Kidney capillary endothelial cell (primary cell): ENCODE measurements at regions not wholly inside any gene's neighbourhood (a gene's known extent, or its start where the extent isn't known, plus 50 kb on each side); places are given as distances from the start of the nearest gene placed in this dataset.
"Not testable (repeated sequence)": the region's sequence is repeated elsewhere in the genome, so short reads cannot be mapped to it uniquely, and the experiment has no call there.

Experiments used
- DNase-seq: peaks from one replicate; pipeline ENCODE4 v3.0.0-alpha.2; 2018; ENCODE audit warnings: low spot score

GRCh38 chr11:96905663-96906062, 515.9 kb downstream of the JRKL start:
- no peak for DNase-seq

GRCh38 chr11:96906476-96906875, 516.7 kb downstream of the JRKL start:
- no peak for DNase-seq

- DNase-seq = no peak
Observed at GRCh38 chr11:96925862-96926261, 536.0 kb downstream of the JRKL start.

DNA sequence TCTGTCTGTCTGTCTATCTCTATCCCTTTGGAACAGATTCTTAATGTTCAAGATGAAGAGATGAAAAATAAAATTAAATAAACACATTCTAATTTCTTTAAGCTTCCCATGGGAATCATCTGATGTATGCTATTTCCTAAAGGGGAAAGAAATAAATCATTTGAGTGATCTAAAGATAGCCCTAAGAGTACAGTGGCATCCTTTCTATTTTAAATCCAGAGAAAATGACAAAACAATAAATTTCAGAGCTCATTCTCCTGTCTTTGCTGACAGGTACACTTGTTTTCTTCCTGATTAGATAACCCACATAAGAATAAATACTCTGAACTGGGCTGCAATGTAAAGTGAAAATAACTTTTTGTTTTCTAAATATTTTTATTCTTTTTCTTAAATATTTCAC, 550.4 kb downstream of the JRKL start:
- DNase-seq = no peak

- no peak for DNase-seq
Observed at GRCh38 chr11:96942855-96943254, 553.0 kb downstream of the JRKL start.

GRCh38 chr11:96943970-96944369, 554.2 kb downstream of the JRKL start:
- DNase-seq = no peak

DNA sequence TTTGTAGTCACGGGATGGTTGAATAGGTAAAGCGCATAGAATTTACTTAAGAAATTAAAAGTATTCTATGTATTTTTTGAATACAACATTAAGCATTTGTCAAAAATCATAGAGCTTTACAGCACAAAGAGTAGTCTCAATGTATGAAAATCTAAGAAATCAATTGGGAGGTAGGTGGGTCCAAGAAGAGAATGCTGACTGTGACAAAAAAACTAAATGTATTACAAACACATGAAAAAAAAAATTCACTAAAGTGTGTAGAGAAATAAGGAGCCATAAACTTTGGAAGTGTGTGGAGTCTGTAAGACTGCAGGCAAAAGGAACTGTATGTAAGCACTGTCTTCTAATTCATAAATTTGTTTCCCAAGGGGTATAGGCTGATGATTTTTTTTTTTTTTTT, 558.3 kb downstream of the JRKL start:
- DNase-seq = no peak

- DNase-seq = no peak
Observed at GRCh38 chr11:96949464-96949863, 559.7 kb downstream of the JRKL start.

- DNase-seq = no peak
Observed at GRCh38 chr11:96954587-96955242, 564.9 kb downstream of the JRKL start.

DNA sequence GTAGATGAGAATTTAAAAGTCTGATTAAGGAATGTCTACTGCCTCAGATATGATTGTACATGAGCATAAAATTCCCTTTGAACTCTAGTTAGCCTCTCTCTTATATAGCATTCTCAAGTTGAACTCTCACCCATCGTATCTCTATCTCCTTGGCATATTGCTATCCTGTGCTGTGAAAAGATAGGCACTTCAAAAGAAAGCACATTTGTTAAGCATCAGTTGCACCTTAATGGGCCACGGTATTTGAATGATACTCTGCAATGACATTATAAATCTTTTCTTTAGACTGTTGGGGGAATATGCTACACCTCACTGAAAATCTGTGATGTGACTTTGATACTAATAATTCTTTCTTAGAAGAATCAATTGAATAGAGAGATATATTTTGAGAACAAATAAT, 570.7 kb downstream of the JRKL start:
- no peak for DNase-seq

- no peak for DNase-seq
Observed at GRCh38 chr11:96960926-96961325, 571.1 kb downstream of the JRKL start.

- no peak for DNase-seq
Observed at GRCh38 chr11:96961931-96962330, 572.1 kb downstream of the JRKL start.

GRCh38 chr11:96963375-96963774, 573.6 kb downstream of the JRKL start:
- DNase-seq = no peak

- no peak for DNase-seq
Observed at GRCh38 chr11:96964661-96965060, 574.8 kb downstream of the JRKL start.

DNA sequence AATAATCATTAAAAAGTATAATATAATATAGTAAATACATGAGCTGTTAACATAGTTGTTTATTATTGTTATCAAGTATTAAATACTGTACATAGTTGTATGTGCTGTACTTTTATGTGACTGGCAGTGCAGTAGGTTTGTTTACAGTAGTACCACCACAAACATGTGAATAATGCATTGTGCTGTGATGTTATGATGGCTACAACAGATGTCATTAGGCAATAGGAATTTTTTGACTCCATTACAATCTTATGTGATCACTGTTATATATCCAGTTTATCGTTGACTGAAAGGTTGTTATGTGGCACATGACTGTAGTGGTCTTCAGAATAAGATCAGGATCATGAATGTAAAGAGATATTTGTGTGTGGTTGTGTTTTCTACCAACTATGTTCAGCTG, 577.8 kb downstream of the JRKL start:
- no peak for DNase-seq

DNA sequence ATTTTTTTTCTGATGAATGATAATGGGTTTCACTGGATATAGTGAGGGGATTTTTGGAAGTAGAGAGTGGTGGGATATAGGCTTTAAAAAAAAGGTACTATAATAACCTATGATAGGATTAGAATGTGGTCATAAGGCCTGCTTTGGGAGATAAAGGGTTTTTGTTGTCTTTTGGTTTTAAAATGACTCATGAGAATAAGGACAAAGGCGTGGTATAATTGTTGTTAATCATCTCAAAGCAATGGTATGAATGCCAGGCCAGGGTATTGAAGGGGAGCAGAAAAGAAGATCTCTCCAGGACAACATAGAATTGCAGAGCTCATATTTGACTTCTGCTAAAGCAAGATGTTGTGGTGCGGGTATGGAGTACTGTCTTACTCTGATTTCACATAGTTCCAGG, 579.4 kb downstream of the JRKL start:
- DNase-seq = no peak

GRCh38 chr11:96978751-96979150, 588.9 kb downstream of the JRKL start:
- no peak for DNase-seq

DNA sequence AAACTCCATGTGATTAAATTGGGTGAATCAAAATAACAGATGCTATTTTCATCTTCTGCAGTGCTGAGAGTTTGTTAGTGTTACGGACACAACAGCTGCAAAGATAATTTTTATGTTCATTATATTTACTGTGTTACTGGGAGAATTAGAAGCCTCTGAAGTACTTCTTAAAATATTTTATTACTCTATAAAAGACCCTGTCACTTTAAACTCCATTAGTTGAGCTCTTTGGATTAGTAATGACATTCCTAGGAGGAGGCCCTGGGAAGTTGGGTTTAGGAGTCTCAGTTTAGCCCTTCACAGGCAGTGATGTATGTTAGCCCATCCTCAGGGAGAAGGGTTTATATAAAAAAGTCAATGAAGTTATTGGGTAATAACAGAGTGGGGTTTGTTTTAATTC, 596.7 kb downstream of the JRKL start:
- no peak for DNase-seq

DNA sequence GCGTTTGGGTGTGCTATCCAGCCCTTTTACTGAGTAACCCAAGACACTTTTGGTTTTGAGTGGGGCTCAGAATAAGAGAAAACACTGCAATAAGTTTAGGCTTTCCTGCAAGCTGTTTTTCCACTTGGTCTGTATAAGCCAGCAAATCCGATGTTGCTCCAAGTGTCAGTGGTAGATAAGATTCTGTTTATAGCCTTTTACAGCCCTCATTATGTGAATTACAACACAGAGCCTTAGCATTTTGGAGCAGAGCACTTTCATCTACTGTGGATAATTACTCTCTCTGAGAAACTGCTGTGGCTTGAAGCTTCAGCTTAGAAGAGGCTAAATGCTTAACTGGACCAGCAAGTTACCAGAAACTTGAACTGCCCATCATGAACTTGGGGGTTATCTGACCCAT, 601.1 kb downstream of the JRKL start:
- DNase-seq = no peak

DNA sequence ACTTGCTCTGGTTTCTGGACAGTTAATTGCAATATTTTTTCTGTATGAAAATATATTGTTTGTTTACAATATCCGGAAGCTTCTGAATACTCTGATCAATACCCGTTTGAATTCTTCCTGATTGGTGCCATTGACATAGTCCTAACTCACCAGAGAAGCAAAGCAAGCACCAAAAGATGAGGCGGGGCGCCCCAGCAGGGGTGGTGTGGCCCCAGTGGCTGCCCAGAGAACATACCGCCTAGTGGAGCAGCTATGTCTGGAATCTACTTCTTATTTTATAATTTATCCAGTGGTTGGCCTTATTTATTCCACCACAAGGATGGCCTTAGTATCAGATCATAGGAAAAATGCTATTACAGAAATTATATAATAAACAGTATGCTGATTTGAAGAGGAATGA, 610.7 kb downstream of the JRKL start:
- no peak for DNase-seq

GRCh38 chr11:97007283-97007682, 617.5 kb downstream of the JRKL start:
- DNase-seq = no peak

GRCh38 chr11:97009613-97010012, 619.8 kb downstream of the JRKL start:
- no peak for DNase-seq

GRCh38 chr11:97010997-97011396, 621.2 kb downstream of the JRKL start:
- DNase-seq = not testable (repeated sequence)

- no peak for DNase-seq
Observed at GRCh38 chr11:97015327-97015726, 625.5 kb downstream of the JRKL start.

GRCh38 chr11:97019305-97019704, 629.5 kb downstream of the JRKL start:
- DNase-seq = no peak
